OCI-LY7 (cell line): ENCODE measurements at regions not wholly inside any gene's neighbourhood (a gene's known extent, or its start where the extent isn't known, plus 50 kb on each side); places are given as distances from the start of the nearest gene placed in this dataset.

Experiments
- BruUV-seq: library from RNA; stranded (reverse); fragments of 400-500 nt; replicated peaks from 2 replicates; lab custom pipeline; 2021; lab: Mats Ljungman, UMichigan
- CTCF ChIA-PET: fragments of 300-600 bp; sonication (Branson Sonifier 250); formaldehyde crosslinking; loops from one replicate; lab custom pipeline; 2022; ENCODE audit warnings: antibody characterized with exemption; ENCODE audit not compliant: unreplicated experiment; lab: Charles Lee
- POLR2A ChIA-PET: fragments of 300-600 bp; sonication (Branson Sonifier 250); formaldehyde crosslinking; loops from one replicate; lab custom pipeline; 2022; ENCODE audit warnings: antibody characterized with exemption; lab: Charles Lee
- DNase-seq: peaks from one replicate; pipeline ENCODE4 v3.0.0-alpha.2; 2015; ENCODE audit warnings: low spot score
- H2AFZ ChIP-seq: fragments of 200-600 bp; sonication (generic), shearing (Covaris generic); 2 replicates; pipeline ENCODE4 v1.6.1; 2014; ENCODE audit warnings: mild to moderate bottlenecking, antibody characterized with exemption, low read length, moderate library complexity
- H3K27ac ChIP-seq: fragments of 200-600 bp; sonication (generic); 2 replicates; pipeline ENCODE4 v1.5.1; 2014; ENCODE audit warnings: mixed run types, low read depth, mild to moderate bottlenecking, moderate library complexity, low read length, inconsistent platforms; ENCODE audit not compliant: poor library complexity, severe bottlenecking
- H3K36me3 ChIP-seq: fragments of 200-600 bp; sonication (generic); 2 replicates; pipeline ENCODE4 v1.6.1; 2014; ENCODE audit warnings: mild to moderate bottlenecking, antibody characterized with exemption, low read length, moderate library complexity, mixed read lengths; ENCODE audit not compliant: insufficient read depth
- H3K4me1 ChIP-seq: fragments of 200-600 bp; sonication (generic); 2 replicates; pipeline ENCODE4 v1.5.1; 2014; ENCODE audit warnings: mild to moderate bottlenecking, low read length; ENCODE audit not compliant: insufficient read depth, poor library complexity, severe bottlenecking
- H3K4me2 ChIP-seq: fragments of 200-600 bp; sonication (generic); 2 replicates; pipeline ENCODE4 v1.6.1; 2014; ENCODE audit warnings: mild to moderate bottlenecking, low read length
- H3K4me3 ChIP-seq: fragments of 200-600 bp; sonication (generic); 2 replicates; pipeline ENCODE4 v1.5.1; 2014; ENCODE audit warnings: mild to moderate bottlenecking, low read depth, low read length; ENCODE audit not compliant: poor library complexity, severe bottlenecking
- H3K79me2 ChIP-seq: fragments of 200-600 bp; sonication (generic); 2 replicates; pipeline ENCODE4 v1.6.1; 2016; ENCODE audit warnings: low read depth, mild to moderate bottlenecking, low read length, moderate library complexity, mixed read lengths; ENCODE audit not compliant: insufficient read depth
- H3K9me2 ChIP-seq: fragments of 200-600 bp; sonication (generic); 2 replicates; pipeline ENCODE4 v1.6.1; 2016; ENCODE audit warnings: mild to moderate bottlenecking, low read length, mixed read lengths; ENCODE audit not compliant: insufficient read depth
- H3K9me3 ChIP-seq: fragments of 200-600 bp; sonication (generic); 2 replicates; pipeline ENCODE4 v1.6.1; 2014; ENCODE audit warnings: mild to moderate bottlenecking, mixed run types, low read length, mixed read lengths
- H4K20me1 ChIP-seq: fragments of 200-600 bp; sonication (generic); 2 replicates; pipeline ENCODE4 v1.6.1; 2014; ENCODE audit warnings: mild to moderate bottlenecking, antibody characterized with exemption, low read length, moderate library complexity, mixed read lengths; ENCODE audit not compliant: insufficient read depth
- CTCF ChIP-seq: fragments of 200-600 bp; sonication (generic); conservative IDR thresholded peaks from 2 replicates; pipeline ENCODE4 v1.5.1; 2014; ENCODE audit warnings: mild to moderate bottlenecking, antibody characterized with exemption, low read length, moderate library complexity, mixed read lengths
- EZH2phosphoT487 ChIP-seq: fragments of 200-600 bp; sonication (generic); IDR thresholded peaks from 2 replicates; pipeline ENCODE4 v1.6.1; 2018; ENCODE audit warnings: low read depth, borderline replicate concordance, mild to moderate bottlenecking, mixed run types, antibody characterized with exemption, low read length, moderate library complexity, mixed read lengths
- intact Hi-C: fragments of 100-400 bp; cut with micrococcal nuclease; formaldehyde crosslinking; loops from one replicate; pipeline ENCODE4 v1.10.0; 2022; ENCODE audit not compliant: unreplicated experiment

- CTCF ChIA-PET = interaction anchor here (0.6 kb wide), 1 partner anchor 794 kb away, joined by 3 read pairs; no protein-coding TSS in a partner anchor
These were observed 508.0 kb downstream of the QKI start for GRCh38 chr6:163922562-163922961.

GRCh38 chr6:163919652-163920051, 505.1 kb downstream of the QKI start:
- no peak for TF ChIP-seq EZH2phosphoT487
- TF ChIP-seq CTCF = no peak
- POLR2A ChIA-PET = interaction anchor here (1.5 kb wide), 1 partner anchor 8 kb away, joined by 3 read pairs; no protein-coding TSS in a partner anchor
- Histone ChIP-seq H3K9me2 (no peaks in the 10 kb centered on the region), H3K4me1 (no peaks in the 10 kb centered on the region), H2AFZ (no peak overlapping the region), H3K4me2 (no peak overlapping the region), H3K9me3 (no peaks in the 10 kb centered on the region), H3K4me3 (no peak overlapping the region), H3K36me3 (no peaks in the 10 kb centered on the region), H3K79me2 (no peaks in the 10 kb centered on the region), H3K27ac (no peak overlapping the region), H4K20me1 (no peaks in the 10 kb centered on the region)
- no TSS peak for BruUV-seq
- CTCF ChIA-PET = no interaction called here
- DNase-seq = no peak
- intact Hi-C loops = no loop called here

More at GRCh38 chr6:163922562-163922961, 508.0 kb downstream of the QKI start:
- peak; percentile 15 for DNase-seq
- Histone ChIP-seq H3K9me2 (no peaks in the 10 kb centered on the region), H3K9me3 (no peaks in the 10 kb centered on the region), H3K36me3 (no peaks in the 10 kb centered on the region), H2AFZ (no peak overlapping the region), H3K4me3 (no peak overlapping the region), H4K20me1 (no peaks in the 10 kb centered on the region), H3K4me2 (no peak overlapping the region), H3K4me1 (no peaks in the 10 kb centered on the region), H3K27ac (no peak overlapping the region), H3K79me2 (no peaks in the 10 kb centered on the region)
- POLR2A ChIA-PET = interaction anchor here (0.9 kb wide), 3 partner anchors 13 to 233 kb away, joined by 3 read pairs; no protein-coding TSS in a partner anchor
- BruUV-seq = no TSS peak
- intact Hi-C loops = no loop called here
- TF ChIP-seq CTCF (peak; percentile 20; the same call in 1 of the 2 replicates), EZH2phosphoT487 (no peak)

- Histone ChIP-seq H2AFZ (no peak overlapping the region), H4K20me1 (no peaks in the 10 kb centered on the region), H3K36me3 (no peaks in the 10 kb centered on the region), H3K4me1 (no peaks in the 10 kb centered on the region), H3K9me3 (no peaks in the 10 kb centered on the region), H3K4me3 (no peak overlapping the region), H3K27ac (no peak overlapping the region), H3K9me2 (no peaks in the 10 kb centered on the region), H3K4me2 (no peak overlapping the region), H3K79me2 (no peaks in the 10 kb centered on the region)
- intact Hi-C loops = no loop called here
- ChIA-PET POLR2A (interaction anchor here (0.6 kb wide), 1 partner anchor 310 kb away, joined by 3 read pairs; no protein-coding TSS in a partner anchor), CTCF (no interaction called here)
- TF ChIP-seq CTCF = no peak
- TF ChIP-seq EZH2phosphoT487 = no peak
- BruUV-seq = no TSS peak
- DNase-seq = no peak
These were observed 502.0 kb downstream of the QKI start for GRCh38 chr6:163916315-163917081.
